ENCODE measurements at regions not wholly inside any gene's neighbourhood (a gene's known extent, or its start where the extent isn't known, plus 50 kb on each side); places are given as distances from the start of the nearest gene placed in this dataset.

DNA sequence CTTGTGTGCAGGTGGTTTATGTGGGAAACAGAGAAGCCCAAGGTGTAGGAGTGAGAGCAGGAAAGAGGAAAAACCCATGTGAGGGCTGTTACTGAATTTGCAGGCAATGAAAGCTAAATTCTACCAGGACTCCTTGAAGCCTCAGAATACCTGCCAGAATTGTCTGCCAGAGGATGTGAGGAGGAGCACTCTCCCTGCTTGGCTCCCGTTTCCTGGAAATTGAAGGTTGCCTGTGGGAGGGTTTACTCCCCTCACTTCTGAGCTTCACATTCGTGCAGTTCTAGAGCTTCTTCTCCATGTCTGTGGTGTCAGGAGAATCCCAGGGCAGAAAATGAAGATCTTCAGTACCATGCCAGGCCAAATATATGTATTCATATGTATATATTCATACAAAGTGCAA is 220.8 kb upstream of the ZP4 start:
- TF ChIP-seq CTCF (conservative IDR thresholded peaks at IDR 0.05; ENCODE audit: low read length) (no peak), EZH2phosphoT487 (IDR thresholded peaks at IDR 0.05; ENCODE audit: borderline replicate concordance, low read depth, low read length) (no peak)

All from OCI-LY7 (cell line).